ENCODE measurements at regions not wholly inside any gene's neighbourhood (a gene's known extent, or its start where the extent isn't known, plus 50 kb on each side); places are given as distances from the start of the nearest gene placed in this dataset.

DNA sequence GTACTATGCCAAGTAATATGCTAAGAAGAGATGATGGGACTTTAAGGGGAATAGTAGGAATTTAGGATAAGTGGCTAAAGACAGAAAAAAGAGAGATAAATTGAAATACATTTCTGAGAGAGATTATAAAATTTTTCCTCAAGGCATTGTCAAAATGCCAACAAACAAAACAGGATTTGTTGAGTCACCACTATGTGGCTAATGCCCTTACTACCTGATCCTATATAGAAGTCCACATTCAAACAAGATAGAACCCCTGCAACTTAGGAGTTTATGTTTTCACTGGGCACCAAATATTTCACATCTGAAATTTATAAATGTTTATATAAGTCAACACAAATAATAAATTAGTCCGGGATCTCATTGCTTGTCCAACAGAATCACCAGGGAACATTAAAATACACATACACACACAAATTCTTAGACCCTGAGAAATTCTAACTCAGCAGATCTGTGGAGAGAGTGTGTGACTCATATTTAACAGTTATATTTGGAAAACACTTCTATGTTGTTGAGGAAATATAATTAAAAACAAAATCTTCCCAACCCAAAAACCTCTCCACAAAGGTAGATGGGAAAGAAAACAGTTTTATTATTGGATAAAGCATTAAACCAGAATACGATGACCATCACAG lies 154.3 kb downstream of the PPP1R3A start:
- TF ChIP-seq POLR2A (IDR thresholded peaks at IDR 0.05; ENCODE audit: low read depth) (no peak), POLR2AphosphoS5 (IDR thresholded peaks at IDR 0.05) (no peak), EP300 (IDR thresholded peaks at IDR 0.05) (no peak)
- TF ChIP-seq, protein P1, sequence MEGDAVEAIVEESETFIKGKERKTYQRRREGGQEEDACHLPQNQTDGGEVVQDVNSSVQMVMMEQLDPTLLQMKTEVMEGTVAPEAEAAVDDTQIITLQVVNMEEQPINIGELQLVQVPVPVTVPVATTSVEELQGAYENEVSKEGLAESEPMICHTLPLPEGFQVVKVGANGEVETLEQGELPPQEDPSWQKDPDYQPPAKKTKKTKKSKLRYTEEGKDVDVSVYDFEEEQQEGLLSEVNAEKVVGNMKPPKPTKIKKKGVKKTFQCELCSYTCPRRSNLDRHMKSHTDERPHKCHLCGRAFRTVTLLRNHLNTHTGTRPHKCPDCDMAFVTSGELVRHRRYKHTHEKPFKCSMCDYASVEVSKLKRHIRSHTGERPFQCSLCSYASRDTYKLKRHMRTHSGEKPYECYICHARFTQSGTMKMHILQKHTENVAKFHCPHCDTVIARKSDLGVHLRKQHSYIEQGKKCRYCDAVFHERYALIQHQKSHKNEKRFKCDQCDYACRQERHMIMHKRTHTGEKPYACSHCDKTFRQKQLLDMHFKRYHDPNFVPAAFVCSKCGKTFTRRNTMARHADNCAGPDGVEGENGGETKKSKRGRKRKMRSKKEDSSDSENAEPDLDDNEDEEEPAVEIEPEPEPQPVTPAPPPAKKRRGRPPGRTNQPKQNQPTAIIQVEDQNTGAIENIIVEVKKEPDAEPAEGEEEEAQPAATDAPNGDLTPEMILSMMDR (IDR thresholded peaks at IDR 0.05): no peak

Data from esophagus muscularis mucosa (tissue), 4 donors.